ENCODE measurements at regions not wholly inside any gene's neighbourhood (a gene's known extent, or its start where the extent isn't known, plus 50 kb on each side); places are given as distances from the start of the nearest gene placed in this dataset.
"Not testable (repeated sequence)": the region's sequence is repeated elsewhere in the genome, so short reads cannot be mapped to it uniquely, and the experiment has no call there.

DNA sequence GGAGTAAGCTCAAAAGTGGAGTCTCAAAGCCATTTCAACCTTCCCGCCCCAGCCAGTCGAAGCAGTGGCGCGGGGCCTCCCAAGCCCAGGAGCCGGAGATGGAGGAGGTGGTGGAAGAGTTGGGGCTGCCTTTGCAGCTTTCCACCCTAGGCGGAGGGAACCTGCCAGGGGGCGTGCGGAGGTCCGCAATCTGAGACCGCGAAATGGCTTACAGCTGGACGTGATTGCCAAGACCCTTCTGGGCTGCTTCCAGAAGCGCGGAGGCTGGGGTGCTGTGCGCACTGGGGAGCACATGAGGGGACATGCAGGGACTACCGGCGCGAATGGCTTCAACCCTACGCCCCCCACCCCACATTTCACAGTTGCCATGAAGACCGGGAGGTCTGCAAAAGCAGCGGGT lies 86.2 kb downstream of the PRR15 start:
- no peak for DNase-seq

DNA sequence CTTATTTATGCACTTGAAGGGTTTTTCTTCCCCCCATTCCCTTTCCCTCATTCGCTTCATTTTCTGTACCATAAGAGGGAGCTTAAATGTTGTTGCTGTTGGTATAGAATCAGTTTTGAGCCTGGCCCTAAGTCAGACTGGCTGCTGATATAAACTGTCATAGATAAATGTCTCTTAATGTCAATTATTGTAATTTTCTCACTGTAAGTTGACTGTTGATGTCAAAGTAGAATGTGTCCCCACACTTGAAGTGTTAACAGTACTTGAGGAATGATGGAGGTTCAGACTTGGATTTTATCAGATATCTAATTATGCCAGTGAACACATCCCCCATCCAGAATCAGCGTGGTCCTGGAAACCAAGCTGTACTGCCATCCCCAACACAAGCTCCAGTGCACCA lies 87.8 kb downstream of the PRR15 start:
- DNase-seq = no peak

DNA sequence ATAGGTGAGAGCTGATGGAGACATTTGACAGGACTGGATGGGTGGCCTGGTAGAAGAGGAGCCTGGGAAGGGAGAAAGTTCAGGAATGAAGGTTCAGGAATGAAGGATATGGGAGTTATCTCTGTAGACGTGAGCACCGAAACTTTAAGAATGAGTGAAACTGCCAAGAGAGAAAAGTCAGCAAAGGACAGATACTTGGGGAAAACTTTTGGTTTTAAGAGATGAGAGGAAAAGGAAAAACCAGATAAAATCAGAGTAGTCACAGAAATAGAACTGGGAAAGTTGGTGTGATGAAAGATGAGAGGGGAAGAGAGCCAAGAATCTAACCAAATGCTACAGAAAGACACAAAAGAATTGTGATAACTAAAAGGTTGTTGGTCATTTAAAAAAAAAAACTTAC lies 88.9 kb downstream of the PRR15 start:
- DNase-seq = no peak

DNA sequence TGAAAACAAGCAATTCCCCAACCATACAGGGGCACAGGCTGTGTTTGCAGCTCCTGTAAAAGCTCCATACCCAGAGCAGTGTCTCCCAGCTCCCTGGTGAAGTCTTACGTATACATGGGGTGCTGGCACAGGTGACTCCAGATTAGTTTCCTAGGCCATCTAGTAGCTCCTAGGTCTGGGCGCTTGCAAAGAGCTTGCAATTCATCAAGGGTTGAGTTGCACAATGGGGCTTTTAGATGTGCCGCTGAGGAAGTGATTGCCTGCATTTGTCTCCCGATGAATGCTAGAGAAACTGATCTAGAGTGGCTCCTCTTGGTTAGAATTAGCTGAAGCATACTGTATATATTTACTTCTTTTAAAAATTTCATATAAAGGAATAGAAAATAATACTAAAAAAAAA lies 90.7 kb downstream of the PRR15 start:
- not testable (repeated sequence) for DNase-seq

DNA sequence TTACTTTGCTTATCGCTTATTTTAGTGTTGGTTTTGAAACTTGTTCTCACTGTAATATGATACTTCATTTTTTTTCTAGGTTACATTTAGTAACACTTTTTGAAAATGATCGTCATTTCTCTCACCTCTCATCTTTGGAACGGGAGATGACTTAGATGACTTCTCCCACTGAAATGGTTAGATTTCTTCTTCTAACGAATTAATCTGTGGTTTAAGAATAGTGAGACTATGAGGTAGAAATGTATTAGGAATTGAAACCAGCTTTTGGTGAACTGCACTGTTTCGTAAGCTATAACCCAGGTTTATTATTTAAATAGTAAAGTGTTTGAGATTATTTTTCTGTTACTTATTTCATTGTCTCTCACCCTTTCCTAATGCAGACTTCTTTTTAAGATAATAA lies 93.7 kb downstream of the PRR15 start:
- no peak for DNase-seq

DNA sequence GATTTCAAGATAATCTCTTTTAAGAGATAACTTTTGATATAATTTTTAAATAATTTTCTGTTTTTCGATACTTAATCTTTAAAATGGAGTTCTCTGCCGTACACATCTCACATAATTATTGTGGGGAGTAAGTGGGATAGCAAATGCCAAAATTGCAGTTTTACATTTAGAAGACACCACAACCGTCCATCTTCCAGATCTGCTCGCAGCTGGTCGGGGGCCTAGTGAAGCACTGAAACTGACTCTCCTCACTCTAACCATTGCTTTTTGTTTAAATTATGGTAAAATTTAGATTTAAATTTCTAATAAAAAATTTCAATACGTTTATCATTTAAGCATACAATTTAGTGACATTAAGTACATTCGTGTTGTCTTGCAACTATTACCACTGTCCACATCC lies 94.2 kb downstream of the PRR15 start:
- DNase-seq = no peak

DNA sequence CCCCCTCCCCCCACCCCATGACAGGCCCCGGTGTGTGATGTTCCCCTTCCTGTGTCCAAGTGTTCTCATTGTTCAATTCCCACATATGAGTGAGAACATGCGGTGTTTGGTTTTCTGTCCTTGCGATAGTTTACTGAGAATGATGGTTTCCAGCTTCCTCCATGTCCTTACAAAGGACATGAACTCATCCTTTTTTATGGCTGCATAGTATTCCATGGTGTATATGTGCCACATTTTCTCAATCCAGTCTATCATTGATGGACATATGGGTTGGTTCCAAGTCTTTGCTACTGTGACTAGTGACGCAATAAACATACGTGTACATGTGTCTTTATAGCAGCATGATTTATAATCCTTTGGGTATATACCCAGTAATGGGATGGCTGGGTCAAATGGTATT lies 95.6 kb downstream of the PRR15 start:
- DNase-seq = not testable (repeated sequence)

DNA sequence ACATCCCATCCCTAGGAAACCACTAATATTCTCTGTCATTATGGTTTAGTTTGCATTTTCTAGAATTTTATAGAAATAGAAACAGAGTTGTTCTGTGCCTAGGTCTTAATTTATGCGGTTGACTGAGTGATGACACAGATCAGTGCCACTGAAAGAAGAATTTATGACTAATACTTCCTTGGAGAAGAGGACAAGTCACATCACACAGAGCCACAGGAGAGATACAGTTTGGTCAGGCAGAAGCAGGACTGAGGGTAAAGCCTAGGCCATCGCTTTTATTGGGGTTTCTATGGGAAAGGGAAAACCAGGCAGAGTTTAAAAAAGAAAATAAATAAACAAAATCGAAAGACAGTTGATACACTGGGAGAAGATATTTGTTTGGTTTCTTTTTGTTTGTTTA lies 99.3 kb downstream of the PRR15 start:
- DNase-seq = peak; percentile 44

DNA sequence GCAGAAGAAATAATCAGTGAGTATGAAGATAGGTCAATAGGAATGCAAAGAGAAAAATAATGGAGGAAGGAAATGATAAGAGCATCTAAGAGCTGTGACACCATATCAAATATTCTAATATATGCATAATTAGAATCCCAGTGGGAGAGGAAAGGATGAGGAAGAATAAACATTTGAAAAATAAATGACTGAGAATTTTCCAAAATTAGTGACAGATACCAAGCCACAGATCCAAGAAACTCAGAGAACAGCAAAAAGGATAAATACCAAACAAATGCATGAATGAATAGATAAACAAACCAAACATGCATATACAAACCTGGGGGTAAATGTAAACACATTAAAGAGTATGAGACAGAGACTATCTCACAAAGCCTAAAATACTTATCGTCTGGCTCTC lies 101.4 kb downstream of the PRR15 start:
- not testable (repeated sequence) for DNase-seq

DNA sequence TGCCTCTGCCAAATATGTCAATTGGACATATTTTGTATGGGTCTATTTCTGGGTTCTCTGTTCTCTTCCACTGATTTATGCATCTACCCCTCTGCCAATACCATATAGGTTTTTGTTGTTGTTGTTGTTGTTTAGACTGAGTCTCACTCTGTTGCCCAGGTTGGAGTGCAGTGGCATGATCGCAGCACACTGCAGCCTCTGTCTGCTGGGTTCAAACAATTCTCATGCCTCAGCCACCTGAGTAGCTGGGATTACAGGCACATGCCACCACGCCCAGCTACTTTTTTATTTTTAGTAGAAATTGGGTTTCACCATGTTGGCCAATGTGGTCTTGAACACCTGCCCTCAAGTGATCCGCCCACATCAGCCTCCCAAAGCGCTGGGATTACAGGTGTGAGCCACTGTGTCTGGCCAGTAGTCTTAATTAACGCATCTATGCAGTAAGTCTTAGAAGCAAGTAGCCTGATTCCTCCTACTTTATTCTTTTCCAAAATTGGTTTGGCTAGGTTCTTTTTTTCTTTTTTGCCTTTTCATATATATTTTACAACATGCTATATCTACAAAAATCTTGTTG lies 103.5 kb downstream of the PRR15 start:
- not testable (repeated sequence) for DNase-seq

DNA sequence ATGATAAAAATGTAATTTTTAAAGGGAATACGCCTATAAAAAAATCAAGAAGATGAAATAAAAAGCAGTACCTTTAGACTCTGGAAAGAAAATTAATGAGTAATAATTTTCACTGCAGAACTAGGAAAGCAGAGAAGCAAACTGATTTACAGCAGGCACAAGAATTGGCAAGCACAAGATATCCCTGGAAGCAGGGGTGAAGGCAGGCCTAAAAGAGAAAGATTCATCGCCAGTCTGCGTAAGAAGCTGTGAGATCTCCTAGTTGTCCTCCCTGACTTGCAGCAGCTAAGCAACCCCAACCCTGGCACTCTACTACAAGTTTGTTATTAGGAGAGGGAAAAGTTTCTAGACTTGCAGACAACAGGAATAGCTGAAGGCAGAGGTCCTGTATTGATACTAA lies 107.7 kb downstream of the PRR15 start:
- not testable (repeated sequence) for DNase-seq

DNA sequence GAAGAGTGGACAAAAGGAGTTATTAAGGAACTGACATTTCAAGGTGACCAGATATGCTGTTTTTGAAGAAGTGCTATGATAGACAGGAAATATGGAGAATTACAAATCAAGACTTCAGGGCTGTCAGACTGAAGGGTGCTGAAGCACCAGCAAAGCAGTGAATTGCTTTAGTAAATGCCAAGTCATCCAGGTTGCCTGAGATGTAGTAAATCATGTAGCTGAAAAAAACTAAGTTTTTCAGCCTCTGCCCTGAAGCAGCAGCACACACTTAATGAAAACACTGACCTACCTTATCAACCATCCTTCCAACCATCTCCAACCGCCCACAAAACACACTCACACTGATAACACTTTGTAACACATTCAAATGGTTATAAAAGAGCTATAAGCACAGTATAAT lies 110.0 kb downstream of the PRR15 start:
- not testable (repeated sequence) for DNase-seq

DNA sequence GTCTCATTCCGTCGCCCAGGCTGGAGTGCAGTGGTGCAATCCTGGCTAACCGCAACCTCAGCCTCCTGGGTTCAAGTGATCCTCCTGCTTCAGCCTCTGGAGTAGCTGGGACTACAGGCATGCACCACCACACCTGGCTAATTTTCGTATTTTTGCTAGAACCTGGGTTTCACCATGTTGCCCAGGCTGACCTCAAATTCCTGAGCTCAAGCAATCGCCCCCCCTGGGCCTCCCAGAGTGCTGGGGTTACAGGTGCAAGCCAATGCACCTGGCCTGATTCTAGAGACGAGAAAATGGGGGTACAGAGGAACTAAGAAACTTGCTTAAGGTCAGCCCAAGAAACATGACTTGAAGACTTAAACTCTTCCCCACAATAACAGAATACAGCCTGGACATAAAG lies 111.0 kb downstream of the PRR15 start:
- DNase-seq = not testable (repeated sequence)

DNA sequence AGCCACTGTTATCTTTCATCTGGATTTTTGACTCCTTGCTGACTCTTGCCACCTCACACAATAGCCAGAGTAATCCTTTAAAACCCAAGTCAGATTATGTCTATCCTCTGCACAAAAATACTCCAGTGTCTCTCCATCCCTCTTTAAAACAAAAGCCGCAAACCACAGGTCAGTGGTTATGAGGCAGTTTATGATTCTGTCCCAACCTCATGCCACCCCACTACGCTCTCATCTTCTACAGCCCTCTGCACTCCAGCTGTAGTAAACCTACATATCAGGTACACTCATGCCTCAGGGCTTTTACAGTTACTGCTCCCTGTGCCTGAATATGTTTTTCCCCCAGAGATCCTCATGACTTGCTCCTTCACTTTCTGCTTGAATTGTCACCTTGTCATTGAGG lies 113.6 kb downstream of the PRR15 start:
- DNase-seq = not testable (repeated sequence)

DNA sequence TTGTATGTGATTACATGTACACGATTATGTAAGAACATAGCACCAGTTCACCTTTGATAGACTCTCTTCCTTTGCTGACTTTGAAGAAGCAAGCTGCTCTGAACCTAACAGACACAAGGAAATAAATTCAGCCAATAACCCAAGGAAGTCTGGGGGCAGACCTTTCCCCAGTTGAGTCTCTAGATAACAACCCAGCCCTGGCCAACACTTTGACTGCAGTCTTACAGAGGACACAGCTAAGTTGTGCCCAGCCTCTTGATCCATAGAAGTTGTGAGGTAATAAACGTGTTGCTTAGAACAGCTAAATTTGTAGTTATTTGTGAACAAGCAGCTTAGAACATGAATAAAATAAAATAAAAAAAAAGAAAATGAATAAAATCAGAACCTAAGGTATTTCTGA lies 116.3 kb downstream of the PRR15 start:
- DNase-seq = not testable (repeated sequence)

DNA sequence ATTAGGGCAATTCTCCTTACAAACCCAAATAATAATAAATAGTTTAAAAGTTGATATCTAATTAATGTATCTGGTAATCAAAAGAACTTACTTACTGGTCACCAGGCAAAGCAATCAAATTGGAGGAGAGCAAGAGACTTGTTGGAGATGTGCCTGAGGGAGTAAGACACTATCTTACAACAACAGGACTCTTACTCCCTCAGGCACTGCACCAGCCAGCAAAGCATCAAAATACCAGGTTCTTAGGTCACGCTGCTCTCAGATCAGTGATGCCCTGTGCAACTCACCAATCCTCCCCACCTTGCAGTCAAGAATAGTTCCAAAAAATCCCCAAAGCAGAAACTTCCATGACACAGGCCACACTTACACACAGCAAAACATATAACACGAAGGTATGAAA lies 117.0 kb downstream of the PRR15 start:
- not testable (repeated sequence) for DNase-seq

DNA sequence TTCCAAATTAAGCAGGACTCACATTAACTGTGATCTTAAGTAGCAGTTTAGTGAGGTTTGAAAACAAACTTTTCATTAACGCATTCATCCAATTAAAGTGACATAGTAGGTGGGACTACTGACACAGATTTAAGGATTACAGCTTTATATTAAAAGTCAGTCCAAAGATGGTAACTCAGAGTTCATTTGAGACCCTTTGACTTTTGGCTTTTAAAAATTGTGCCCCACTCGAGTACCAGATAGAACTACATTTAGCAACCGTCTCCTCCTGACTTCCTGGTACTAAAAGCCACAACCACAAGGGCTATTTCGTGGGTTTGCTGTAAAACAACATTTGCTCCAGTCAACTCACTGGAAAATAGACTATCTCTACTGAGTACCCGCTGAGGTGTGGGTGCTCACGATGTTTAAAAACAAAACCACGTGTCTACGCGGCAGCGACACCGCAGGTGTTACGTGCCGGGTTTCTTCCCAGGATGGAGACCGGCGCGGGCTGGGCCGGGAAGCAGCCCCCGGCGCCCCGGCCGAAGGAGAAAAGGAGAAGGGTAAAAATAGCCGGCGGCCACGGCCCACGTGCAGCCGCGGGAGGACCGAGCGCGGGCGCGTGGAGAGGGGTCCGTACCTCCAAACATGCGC lies 120.6 kb downstream of the PRR15 start:
- DNase-seq = peak; percentile 71

DNA sequence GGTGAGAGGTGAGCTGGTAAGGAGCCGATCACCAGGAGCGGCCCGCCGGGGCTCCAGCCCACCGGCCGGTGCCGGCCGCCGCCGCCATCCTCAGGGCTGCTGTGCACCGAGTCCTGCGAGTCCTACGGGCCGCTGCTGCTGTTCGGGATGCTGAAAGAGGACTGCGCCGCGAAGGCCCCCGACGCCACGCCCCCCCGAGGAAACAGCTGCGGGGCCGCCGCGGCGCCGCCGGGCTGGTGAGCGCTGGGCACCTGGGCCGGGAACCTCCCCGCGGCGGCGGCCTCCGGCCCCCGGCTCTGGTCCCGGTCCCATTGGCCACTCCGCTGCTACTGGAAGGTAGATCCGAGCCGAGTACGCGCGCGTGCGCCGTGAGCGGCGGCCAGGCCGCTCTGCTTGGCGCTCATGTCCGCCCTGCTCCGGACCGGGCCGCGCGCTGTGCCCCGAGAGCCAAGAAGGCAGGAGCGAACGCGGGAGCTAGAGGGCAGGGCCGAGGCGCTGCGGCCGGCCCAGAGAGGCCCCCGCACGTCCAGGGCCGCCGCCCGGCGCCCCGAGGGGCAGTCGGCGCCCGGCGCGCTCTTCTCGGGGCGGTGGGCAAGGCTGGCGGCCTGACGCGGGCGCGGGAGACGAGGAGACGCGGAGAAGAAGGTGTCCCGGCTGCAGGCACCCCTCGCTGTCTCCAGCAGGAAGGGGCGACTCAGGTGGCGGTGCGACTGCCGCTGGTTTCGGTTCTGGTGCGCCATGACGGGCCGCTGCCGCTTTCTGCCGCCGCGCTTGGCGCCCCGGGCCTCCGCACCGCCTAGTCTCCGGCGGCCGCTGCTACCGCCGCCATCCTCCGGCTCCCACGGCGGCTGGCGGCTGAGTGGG lies 121.3 kb upstream of the WIPF3 start:
- peak; percentile 93 for DNase-seq

DNA sequence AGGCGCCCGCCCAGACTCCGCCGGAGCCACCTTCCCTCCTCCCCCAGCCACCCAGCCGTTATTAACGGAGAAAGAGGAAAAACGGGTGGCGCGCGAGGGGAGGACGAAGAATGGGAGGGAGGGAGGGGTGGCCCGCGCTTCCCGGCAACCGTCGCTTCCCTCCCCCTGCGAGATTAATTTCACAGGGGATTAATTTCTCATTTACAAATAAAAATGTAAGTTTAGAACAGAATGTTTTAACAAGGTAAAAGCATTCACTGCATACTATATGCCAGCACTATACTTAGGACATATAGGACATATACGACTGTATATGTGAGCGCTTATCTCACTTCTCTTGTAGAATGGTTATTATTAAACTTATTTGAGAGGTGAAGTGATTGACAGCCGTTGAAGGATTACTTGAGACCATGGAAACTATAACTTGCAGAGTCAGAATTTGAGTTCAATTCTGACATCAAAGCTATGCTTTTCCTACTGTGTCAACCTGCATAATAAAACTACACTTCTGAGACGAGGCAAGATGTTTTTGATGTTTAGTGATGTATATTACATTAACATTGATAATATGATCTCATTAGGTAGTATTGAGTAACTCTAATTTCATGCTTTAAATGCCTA lies 120.5 kb upstream of the WIPF3 start:
- not testable (repeated sequence) for DNase-seq

DNA sequence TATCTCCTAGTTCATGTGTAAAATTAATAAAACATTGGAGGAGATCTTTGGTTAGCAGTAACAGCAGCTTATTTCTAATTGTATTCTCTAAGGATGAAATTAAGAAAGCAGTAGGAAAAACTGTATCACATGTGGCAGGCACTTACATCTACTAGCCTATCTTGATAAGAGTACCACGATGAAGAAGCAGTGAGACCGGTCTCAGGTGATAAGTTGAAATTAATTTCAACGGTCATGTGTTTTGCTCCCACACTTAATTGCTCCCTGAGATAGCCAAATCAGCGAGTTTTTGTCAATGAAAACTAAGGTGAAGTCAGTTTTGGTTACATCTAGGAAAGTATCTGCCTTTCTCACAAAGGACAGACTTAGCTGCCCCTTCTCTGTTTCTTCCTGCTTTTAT lies 115.8 kb upstream of the WIPF3 start:
- not testable (repeated sequence) for DNase-seq

DNA sequence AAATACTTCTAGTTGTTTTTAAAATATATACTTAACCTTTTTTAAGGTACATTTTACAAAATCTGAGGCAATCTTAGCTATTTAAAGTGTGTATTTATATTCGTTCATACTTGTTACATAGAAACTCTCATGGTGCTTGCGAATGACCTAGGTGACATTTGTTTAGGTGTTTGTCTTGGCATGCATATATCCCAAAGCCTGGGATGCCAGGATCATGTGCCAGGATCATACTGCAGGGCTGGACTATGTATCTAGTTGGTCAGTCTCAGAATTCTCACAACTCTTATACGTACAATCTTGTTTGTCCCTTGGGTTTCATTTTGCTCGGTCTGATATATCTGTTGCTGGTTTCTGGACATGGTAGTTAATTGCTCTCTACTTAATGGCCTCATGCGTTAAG lies 109.9 kb upstream of the WIPF3 start:
- not testable (repeated sequence) for DNase-seq

DNA sequence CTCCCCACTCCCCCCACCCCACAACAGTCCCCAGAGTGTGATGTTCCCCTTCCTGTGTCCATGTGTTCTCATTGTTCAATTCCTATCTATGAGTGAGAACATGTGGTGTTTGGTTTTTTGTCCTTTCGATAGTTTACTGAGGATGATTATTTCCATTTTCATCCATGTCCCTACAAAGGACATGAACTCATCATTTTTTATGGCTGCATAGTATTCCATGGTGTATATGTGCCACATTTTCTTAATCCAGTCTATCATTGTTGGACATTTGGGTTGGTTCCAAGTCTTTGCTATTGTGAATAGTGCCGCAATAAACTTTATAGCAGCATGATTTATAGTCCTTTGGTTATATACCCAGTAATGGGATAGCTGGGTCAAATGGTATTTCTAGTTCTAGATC lies 106.6 kb upstream of the WIPF3 start:
- not testable (repeated sequence) for DNase-seq

DNA sequence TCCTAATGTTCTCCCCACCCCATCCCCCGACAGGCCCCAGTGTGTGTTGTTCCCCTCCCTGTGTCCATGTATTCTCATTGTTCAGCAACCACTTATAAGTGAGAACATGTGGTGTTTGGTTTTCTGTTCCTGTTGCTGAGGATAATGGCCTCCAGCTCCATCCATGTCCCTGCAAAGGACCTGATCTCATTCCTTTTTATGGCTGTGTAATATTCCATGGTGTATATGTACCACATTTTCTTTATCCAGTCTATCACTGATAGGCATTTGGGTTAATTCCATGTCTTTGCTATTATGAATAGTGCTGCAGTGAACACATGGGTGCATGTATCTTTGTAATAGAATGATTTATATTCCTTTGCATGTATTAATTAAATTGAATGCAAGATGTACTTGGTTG lies 104.8 kb upstream of the WIPF3 start:
- not testable (repeated sequence) for DNase-seq

DNA sequence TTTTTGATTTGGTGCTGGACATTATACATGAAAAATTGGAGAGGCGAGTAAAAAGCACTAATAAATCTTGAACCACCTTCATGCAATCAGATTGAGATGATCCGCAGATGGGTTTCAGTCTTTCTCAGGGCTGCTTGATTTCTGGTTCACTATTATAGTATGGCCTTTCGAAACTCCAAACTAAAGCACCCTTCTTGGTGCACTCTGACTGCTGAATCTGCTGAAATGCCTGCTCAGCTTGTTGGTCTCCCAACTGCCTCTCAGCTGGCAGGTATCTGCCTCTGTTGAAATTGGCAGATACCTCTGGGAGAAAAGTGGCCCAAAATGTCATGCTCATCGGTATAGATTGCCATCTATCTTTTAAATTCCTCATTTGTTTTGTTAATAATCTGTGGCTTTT lies 102.5 kb upstream of the WIPF3 start:
- not testable (repeated sequence) for DNase-seq

All from DMS53 (cell line).